ENCODE measurements at regions not wholly inside any gene's neighbourhood (a gene's known extent, or its start where the extent isn't known, plus 50 kb on each side); places are given as distances from the start of the nearest gene placed in this dataset.

DNA sequence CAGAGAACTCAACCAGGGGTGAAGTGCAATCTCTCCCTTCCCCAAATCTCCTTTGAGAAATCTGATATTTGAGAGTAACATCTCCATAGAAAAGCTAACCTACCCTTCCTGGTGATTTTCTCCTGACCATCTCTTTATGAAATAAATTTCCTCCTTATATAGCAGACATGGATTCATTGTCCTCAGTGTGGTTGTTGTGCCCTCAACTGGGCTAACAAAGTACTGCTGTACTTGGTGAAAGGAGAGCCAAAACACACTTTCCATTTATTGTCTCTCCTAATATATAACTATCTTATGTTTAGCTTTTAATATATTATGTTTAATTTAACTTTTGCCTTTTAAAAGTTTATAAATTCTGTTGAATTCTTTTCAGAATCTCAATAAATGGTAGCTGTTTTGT is 65.1 kb upstream of the SLCO1B1 start:
- H3K4me3 ChIP-seq (ENCODE audit: control insufficient read depth, low read depth, low read length): no peak overlapping the region
- no peak for DNase-seq (ENCODE audit: low read depth)
- TF ChIP-seq, protein P1, sequence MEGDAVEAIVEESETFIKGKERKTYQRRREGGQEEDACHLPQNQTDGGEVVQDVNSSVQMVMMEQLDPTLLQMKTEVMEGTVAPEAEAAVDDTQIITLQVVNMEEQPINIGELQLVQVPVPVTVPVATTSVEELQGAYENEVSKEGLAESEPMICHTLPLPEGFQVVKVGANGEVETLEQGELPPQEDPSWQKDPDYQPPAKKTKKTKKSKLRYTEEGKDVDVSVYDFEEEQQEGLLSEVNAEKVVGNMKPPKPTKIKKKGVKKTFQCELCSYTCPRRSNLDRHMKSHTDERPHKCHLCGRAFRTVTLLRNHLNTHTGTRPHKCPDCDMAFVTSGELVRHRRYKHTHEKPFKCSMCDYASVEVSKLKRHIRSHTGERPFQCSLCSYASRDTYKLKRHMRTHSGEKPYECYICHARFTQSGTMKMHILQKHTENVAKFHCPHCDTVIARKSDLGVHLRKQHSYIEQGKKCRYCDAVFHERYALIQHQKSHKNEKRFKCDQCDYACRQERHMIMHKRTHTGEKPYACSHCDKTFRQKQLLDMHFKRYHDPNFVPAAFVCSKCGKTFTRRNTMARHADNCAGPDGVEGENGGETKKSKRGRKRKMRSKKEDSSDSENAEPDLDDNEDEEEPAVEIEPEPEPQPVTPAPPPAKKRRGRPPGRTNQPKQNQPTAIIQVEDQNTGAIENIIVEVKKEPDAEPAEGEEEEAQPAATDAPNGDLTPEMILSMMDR (IDR thresholded peaks at IDR 0.05; ENCODE audit: control insufficient read depth, insufficient read depth, low read depth, low read length, missing control alignments): peak; percentile 23

DNA sequence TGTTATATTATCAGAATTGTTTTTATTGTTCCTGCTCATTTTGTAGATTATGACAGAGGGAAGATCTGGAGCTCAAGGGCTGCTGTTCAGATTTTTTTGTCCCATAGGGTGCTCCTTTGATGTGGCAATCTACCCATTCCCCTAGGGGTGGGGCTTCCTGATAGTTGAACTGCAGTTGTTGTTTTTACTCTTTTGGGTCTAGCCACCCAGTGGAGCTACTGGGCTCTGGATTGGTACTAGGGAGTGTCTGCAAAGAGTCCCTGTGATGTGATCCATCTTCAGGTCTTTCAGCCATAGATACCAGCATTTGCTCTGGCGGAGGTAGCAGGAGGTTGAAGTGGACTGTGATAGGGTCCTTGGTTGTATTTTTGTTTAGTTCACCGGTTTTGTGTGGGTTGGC is 57.9 kb upstream of the SLCO1B1 start:
- no peak for DNase-seq (ENCODE audit: low read depth)
- no peak overlapping the region for H3K4me3 ChIP-seq (ENCODE audit: control insufficient read depth, low read depth, low read length)
- TF ChIP-seq, protein P1 (IDR thresholded peaks at IDR 0.05; ENCODE audit: control insufficient read depth, insufficient read depth, low read depth, low read length, missing control alignments): no peak

DNA sequence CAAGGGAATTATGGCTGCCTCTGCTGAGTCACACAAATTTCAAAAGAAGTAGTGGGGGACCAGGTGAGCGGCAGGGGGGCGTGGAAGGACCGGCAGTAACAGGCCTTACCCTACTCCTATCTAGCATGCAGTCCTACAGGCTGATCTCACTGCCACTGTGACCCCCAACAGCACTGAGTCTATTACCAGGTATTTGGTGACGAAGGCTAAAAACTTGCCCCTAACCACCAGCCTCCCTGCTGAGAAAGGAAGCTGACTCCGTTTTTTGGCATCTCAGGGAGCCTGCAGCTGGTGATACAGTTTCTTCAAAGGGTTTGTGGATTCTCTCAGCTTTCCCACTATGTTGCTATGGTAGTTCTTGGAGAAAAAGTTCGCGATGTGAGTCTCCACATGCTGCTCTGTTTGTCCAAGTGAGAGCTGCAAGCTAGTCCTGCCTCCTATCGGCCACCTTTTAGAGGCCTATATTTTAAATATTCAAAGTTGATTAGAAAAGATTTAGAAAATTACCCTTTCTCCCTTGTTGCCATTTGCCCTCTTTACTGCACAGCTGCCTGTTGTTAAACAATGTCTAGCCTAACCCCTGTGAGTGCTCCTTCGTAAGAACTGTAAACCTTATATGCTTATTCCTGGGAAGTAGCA is 57.1 kb upstream of the SLCO1B1 start:
- TF ChIP-seq, protein P1 (IDR thresholded peaks at IDR 0.05; ENCODE audit: control insufficient read depth, insufficient read depth, low read depth, low read length, missing control alignments): peak; percentile 14
- H3K4me3 ChIP-seq (ENCODE audit: control insufficient read depth, low read depth, low read length): no peak overlapping the region
- DNase-seq (ENCODE audit: low read depth): peak; percentile 17
